Posterior cingulate gyrus (tissue), 11 donors: ENCODE measurements at regions not wholly inside any gene's neighbourhood (a gene's known extent, or its start where the extent isn't known, plus 50 kb on each side); places are given as distances from the start of the nearest gene placed in this dataset.
"Not testable (repeated sequence)": the region's sequence is repeated elsewhere in the genome, so short reads cannot be mapped to it uniquely, and the experiment has no call there.

Experiments used
- DNase-seq, 10 donors: peaks; one replicate each; pipeline versions ENCODE4 v3.0.0 to v3.0.0-alpha.2; 2020 to 2021; ENCODE audit warnings: mixed read lengths in 3 of 10
- intact Hi-C: fragments of 100-400 bp; cut with DNase I; formaldehyde crosslinking; loops from one replicate; pipeline ENCODE4 v1.15.1; 2023

GRCh38 chr5:177863822-177864446 lies 81.2 kb upstream of the FAM153A start:
- intact Hi-C loops, DNase-seq: not testable (repeated sequence)

DNA sequence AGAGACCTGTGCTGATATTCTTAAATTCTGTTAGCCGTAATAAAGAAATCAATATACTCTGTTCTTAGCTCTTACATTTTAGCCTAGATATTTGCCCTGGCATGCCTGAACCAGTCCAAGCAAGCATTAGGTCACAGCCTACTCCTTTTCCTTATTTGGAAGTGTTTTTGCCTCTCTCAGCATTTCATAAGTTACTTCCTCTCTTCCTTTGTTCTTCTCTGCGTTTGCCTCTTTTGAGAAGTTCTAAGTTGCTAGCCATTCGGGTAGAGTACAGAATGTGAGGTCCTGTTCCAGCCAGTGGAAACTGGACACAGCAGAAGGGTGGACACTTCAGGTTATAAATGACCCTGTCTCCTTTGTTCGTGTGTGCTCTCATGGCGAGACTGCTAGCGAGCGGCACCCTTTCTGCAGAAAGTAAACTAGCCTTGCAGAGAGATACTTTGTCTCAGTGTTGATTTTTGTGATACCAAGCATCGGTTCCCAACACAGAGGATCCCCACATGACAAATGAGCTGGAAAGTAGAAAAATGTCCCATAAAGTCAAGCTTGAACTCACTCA lies 75.0 kb upstream of the FAM153A start:
- peak in 1 of 10 donors; percentile 39 for DNase-seq
- intact Hi-C loops = not testable (repeated sequence)

GRCh38 chr5:177856474-177856873 lies 73.8 kb upstream of the FAM153A start:
- DNase-seq, intact Hi-C loops: not testable (repeated sequence)

DNA sequence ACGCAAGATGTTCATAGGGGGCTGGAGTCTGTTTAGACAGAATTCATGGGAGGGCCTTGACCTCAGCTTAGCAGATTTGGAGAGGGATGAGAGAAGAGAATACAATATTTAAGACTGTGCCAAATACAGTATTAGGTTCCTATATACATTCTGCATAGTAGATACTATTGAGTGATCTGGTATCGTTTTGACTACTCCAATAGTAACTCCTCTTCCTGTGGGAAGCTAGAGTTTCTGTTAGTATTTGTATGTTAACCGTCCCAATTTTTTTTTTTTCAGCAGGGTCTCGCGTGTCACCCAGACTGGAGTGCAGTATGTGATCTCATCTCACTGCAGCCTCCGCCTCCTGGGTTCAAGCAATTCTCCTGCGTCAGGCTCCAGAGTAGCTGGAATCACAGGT lies 65.2 kb upstream of the FAM153A start:
- intact Hi-C loops, DNase-seq: not testable (repeated sequence)

DNA sequence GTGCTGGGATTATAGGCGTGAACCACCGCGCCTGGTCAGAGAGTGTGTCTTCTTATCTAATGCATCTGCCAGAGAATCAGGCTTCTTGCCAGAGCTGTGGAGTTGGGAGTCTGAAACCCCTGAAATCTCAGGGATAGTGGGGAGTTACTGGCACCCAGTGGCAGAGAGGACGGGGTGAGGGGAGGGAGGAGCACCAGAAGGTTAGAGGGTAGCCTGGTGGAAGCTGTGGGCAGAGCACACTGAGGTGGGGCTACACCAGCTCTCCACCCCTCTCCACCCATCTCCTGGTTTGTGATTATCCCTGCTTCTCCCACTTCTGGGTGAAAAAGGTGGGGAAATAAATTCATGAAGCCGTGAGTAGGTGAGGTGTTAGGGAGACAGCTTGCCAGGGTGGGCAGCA lies 63.9 kb upstream of the FAM153A start:
- DNase-seq = peak in 1 of 10 donors; percentile 33
- intact Hi-C loops = not testable (repeated sequence)

GRCh38 chr5:177845906-177846305 lies 63.2 kb upstream of the FAM153A start:
- DNase-seq, intact Hi-C loops: not testable (repeated sequence)

DNA sequence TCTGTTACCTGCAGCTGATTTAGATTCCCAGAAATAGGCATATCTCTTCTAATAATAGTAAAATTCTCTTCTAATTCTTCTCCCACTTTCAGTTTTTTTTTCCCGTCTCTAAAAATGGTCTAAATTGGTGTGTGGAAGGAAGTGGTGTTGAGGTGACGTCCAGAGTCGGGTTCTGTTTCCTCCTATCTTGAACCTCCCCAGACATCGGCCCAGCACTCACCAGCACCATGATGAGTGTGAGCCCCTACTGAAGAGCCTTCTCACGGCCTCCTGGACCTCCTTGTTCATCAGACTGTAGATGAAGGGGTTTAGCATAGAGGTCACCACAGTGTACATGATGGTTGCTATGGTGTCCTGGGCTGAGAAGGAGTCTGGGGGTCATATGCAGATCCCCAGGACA lies 53.5 kb upstream of the FAM153A start:
- DNase-seq, intact Hi-C loops: not testable (repeated sequence)
